ENCODE measurements at regions not wholly inside any gene's neighbourhood (a gene's known extent, or its start where the extent isn't known, plus 50 kb on each side); places are given as distances from the start of the nearest gene placed in this dataset.
"Not testable (repeated sequence)": the region's sequence is repeated elsewhere in the genome, so short reads cannot be mapped to it uniquely, and the experiment has no call there.

- no peak for DNase-seq (ENCODE audit: low spot score)
These were observed 1195.9 kb downstream of the DTWD2 start for GRCh38 chr5:117792476-117792875.

- DNase-seq (ENCODE audit: low spot score), result no peak
These were observed 1199.8 kb downstream of the DTWD2 start for GRCh38 chr5:117788596-117788995.

GRCh38 chr5:117779171-117779570 is 1204.5 kb upstream of the SEMA6A start:
- no peak for DNase-seq (ENCODE audit: low spot score)

GRCh38 chr5:117776977-117777376 is 1202.4 kb upstream of the SEMA6A start:
- DNase-seq (ENCODE audit: low spot score), result no peak

- DNase-seq (ENCODE audit: low spot score), result no peak
These were observed 1195.3 kb upstream of the SEMA6A start for GRCh38 chr5:117769877-117770276.

- DNase-seq (ENCODE audit: low spot score), result no peak
These were observed 1188.6 kb upstream of the SEMA6A start for GRCh38 chr5:117763271-117763670.

GRCh38 chr5:117761186-117761585 is 1186.6 kb upstream of the SEMA6A start:
- DNase-seq (ENCODE audit: low spot score), result no peak

GRCh38 chr5:117759849-117760499 is 1185.4 kb upstream of the SEMA6A start:
- DNase-seq (ENCODE audit: low spot score), result no peak

GRCh38 chr5:117752403-117752802 is 1177.8 kb upstream of the SEMA6A start:
- DNase-seq (ENCODE audit: low spot score), result no peak

GRCh38 chr5:117748336-117748735 is 1173.7 kb upstream of the SEMA6A start:
- DNase-seq (ENCODE audit: low spot score), result no peak

- DNase-seq (ENCODE audit: low spot score), result no peak
These were observed 1168.7 kb upstream of the SEMA6A start for GRCh38 chr5:117743337-117743736.

GRCh38 chr5:117741655-117742206 is 1167.1 kb upstream of the SEMA6A start:
- no peak for DNase-seq (ENCODE audit: low spot score)

GRCh38 chr5:117740268-117740667 is 1165.6 kb upstream of the SEMA6A start:
- DNase-seq (ENCODE audit: low spot score), result no peak

- DNase-seq (ENCODE audit: low spot score), result no peak
These were observed 1163.9 kb upstream of the SEMA6A start for GRCh38 chr5:117738571-117738970.

- no peak for DNase-seq (ENCODE audit: low spot score)
These were observed 1162.1 kb upstream of the SEMA6A start for GRCh38 chr5:117736698-117737097.

- no peak for DNase-seq (ENCODE audit: low spot score)
These were observed 1159.4 kb upstream of the SEMA6A start for GRCh38 chr5:117734056-117734455.

GRCh38 chr5:117733051-117733450 is 1158.4 kb upstream of the SEMA6A start:
- no peak for DNase-seq (ENCODE audit: low spot score)

GRCh38 chr5:117732264-117732663 is 1157.6 kb upstream of the SEMA6A start:
- DNase-seq (ENCODE audit: low spot score), result no peak

- DNase-seq (ENCODE audit: low spot score), result no peak
These were observed 1156.8 kb upstream of the SEMA6A start for GRCh38 chr5:117731446-117731845.

GRCh38 chr5:117720784-117721183 is 1146.2 kb upstream of the SEMA6A start:
- DNase-seq (ENCODE audit: low spot score), result not testable (repeated sequence)

GRCh38 chr5:117719413-117719812 is 1144.8 kb upstream of the SEMA6A start:
- DNase-seq (ENCODE audit: low spot score), result no peak

- DNase-seq (ENCODE audit: low spot score), result no peak
These were observed 1139.1 kb upstream of the SEMA6A start for GRCh38 chr5:117713585-117714198.

GRCh38 chr5:117701062-117701461 is 1126.4 kb upstream of the SEMA6A start:
- DNase-seq (ENCODE audit: low spot score), result no peak

- DNase-seq (ENCODE audit: low spot score), result no peak
These were observed 1118.0 kb upstream of the SEMA6A start for GRCh38 chr5:117692606-117693005.
